Smooth muscle cell (in vitro differentiated cells): ENCODE measurements at regions not wholly inside any gene's neighbourhood (a gene's known extent, or its start where the extent isn't known, plus 50 kb on each side); places are given as distances from the start of the nearest gene placed in this dataset.
"Not testable (repeated sequence)": the region's sequence is repeated elsewhere in the genome, so short reads cannot be mapped to it uniquely, and the experiment has no call there.

Experiments
- DNase-seq: peaks from one replicate; lab custom pipeline; 2025; ENCODE audit not compliant: unreplicated experiment; lab: John Stamatoyannopoulos, UW
- H2AFZ ChIP-seq: fragments of 200-600 bp; sonication (generic); 2 replicates; pipeline ENCODE4 v1.6.0; 2016; ENCODE audit warnings: antibody characterized with exemption, low read depth, mild to moderate bottlenecking
- H3F3A ChIP-seq: fragments of 200-600 bp; sonication (generic); 2 replicates; pipeline ENCODE4 v1.6.0; 2017; ENCODE audit warnings: antibody characterized with exemption, low read depth
- H3K27ac ChIP-seq: fragments of 200-600 bp; sonication (generic); 2 replicates; pipeline ENCODE4 v1.5.1; 2016; ENCODE audit warnings: low read depth, mild to moderate bottlenecking
- H3K27me3 ChIP-seq: fragments of 200-600 bp; sonication (generic); 2 replicates; pipeline ENCODE4 v1.6.1; 2016; ENCODE audit warnings: low read depth, mild to moderate bottlenecking
- H3K36me3 ChIP-seq: fragments of 200-600 bp; sonication (generic); 2 replicates; pipeline ENCODE4 v1.5.1; 2016; ENCODE audit warnings: low read depth
- H3K4me1 ChIP-seq: fragments of 200-600 bp; sonication (generic); 2 replicates; pipeline ENCODE4 v1.5.1; 2016; ENCODE audit warnings: low read depth
- H3K4me2 ChIP-seq: fragments of 200-600 bp; sonication (generic); 2 replicates; pipeline ENCODE4 v1.6.0; 2016; ENCODE audit warnings: mild to moderate bottlenecking
- H3K4me3 ChIP-seq: fragments of 200-600 bp; sonication (generic); 2 replicates; pipeline ENCODE4 v1.5.1; 2016; ENCODE audit warnings: mild to moderate bottlenecking
- H3K79me2 ChIP-seq: fragments of 200-600 bp; sonication (generic); 2 replicates; pipeline ENCODE4 v1.6.0; 2016; ENCODE audit warnings: low read depth, mild to moderate bottlenecking
- H3K9ac ChIP-seq: fragments of 200-600 bp; sonication (generic); 2 replicates; pipeline ENCODE4 v1.6.0; 2016; ENCODE audit warnings: low read depth
- H3K9me3 ChIP-seq: fragments of 200-600 bp; sonication (generic); replicated peaks from 2 replicates; pipeline ENCODE4 v1.5.1; 2016; ENCODE audit warnings: low read depth
- H4K20me1 ChIP-seq: fragments of 200-600 bp; sonication (generic); 2 replicates; pipeline ENCODE4 v1.6.0; 2016; ENCODE audit warnings: low read depth
- CTCF ChIP-seq: fragments of 200-600 bp; sonication (generic); IDR thresholded peaks from 2 replicates; pipeline ENCODE4 v1.5.1; 2017; ENCODE audit warnings: borderline replicate concordance, mild to moderate bottlenecking, antibody characterized with exemption; ENCODE audit not compliant: insufficient read depth, poor library complexity, severe bottlenecking
- WGBS: methylation state at CpG from one replicate; pipeline ENCODE4 v1.1.7; 2016; ENCODE audit warnings: low lambda C conversion rate; 5-methylcytosine and 5-hydroxymethylcytosine counted together

GRCh38 chrX:9372866-9373265, 92.0 kb upstream of the TBL1X start:
- H3K9ac ChIP-seq, result no peak overlapping the region
- no peak overlapping the region for H2AFZ ChIP-seq
- H3K4me2 ChIP-seq, result no peak overlapping the region
- H3K27ac ChIP-seq, result no peak overlapping the region
- H3F3A ChIP-seq, result no peaks in the 10 kb centered on the region
- no peaks in the 10 kb centered on the region for H4K20me1 ChIP-seq
- DNase-seq, result no peak
- H3K79me2 ChIP-seq, result no peaks in the 10 kb centered on the region
- no peak for TF ChIP-seq CTCF
- no peaks in the 10 kb centered on the region for H3K4me1 ChIP-seq
- no peaks in the 10 kb centered on the region for H3K27me3 ChIP-seq
- no peak overlapping the region for H3K4me3 ChIP-seq
- no peaks in the 10 kb centered on the region for H3K9me3 ChIP-seq
- H3K36me3 ChIP-seq, result no peaks in the 10 kb centered on the region
- WGBS, result 81% methylated on average over 11 of the region's 11 CpGs

GRCh38 chrX:9373789-9374188, 91.1 kb upstream of the TBL1X start:
- DNase-seq, result no peak
- H3K79me2 ChIP-seq, result no peaks in the 10 kb centered on the region
- WGBS, result 77% methylated on average over 7 of the region's 7 CpGs
- H3F3A ChIP-seq, result no peaks in the 10 kb centered on the region
- no peaks in the 10 kb centered on the region for H3K9me3 ChIP-seq
- H3K27ac ChIP-seq, result no peak overlapping the region
- H3K36me3 ChIP-seq, result no peaks in the 10 kb centered on the region
- H3K4me1 ChIP-seq, result no peaks in the 10 kb centered on the region
- no peak overlapping the region for H2AFZ ChIP-seq
- no peak overlapping the region for H3K4me3 ChIP-seq
- H3K9ac ChIP-seq, result no peak overlapping the region
- H3K4me2 ChIP-seq, result no peak overlapping the region
- H4K20me1 ChIP-seq, result no peaks in the 10 kb centered on the region
- no peaks in the 10 kb centered on the region for H3K27me3 ChIP-seq
- TF ChIP-seq CTCF, result no peak

DNA sequence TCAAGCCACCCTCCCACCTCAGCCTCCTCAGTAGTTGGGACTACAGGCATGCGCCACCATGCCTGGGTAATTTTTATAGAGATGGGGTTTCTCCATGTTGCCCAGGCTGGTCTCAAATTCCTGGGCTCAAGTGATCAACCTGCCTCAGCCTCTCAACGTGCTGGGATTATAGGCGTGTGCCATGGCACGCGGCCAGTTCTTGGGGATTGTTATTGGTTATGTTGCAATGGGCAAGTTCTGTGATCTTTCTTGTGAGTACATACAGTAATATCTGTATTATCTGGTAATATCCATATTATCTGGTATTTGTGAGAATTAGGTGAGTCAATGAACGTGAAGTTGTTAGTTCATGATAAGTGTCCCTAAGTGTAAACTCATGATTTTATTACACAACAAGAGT, 90.3 kb upstream of the TBL1X start:
- no peaks in the 10 kb centered on the region for H3F3A ChIP-seq
- H3K4me1 ChIP-seq, result no peaks in the 10 kb centered on the region
- H3K36me3 ChIP-seq, result no peaks in the 10 kb centered on the region
- 93% methylated on average over 6 of the region's 6 CpGs for WGBS
- H3K4me3 ChIP-seq, result no peak overlapping the region
- no peak overlapping the region for H3K9ac ChIP-seq
- H3K27me3 ChIP-seq, result no peaks in the 10 kb centered on the region
- DNase-seq, result no peak
- no peak overlapping the region for H3K27ac ChIP-seq
- no peaks in the 10 kb centered on the region for H3K9me3 ChIP-seq
- no peak overlapping the region for H2AFZ ChIP-seq
- no peak overlapping the region for H3K4me2 ChIP-seq
- TF ChIP-seq CTCF, result no peak
- H4K20me1 ChIP-seq, result no peaks in the 10 kb centered on the region
- no peaks in the 10 kb centered on the region for H3K79me2 ChIP-seq

DNA sequence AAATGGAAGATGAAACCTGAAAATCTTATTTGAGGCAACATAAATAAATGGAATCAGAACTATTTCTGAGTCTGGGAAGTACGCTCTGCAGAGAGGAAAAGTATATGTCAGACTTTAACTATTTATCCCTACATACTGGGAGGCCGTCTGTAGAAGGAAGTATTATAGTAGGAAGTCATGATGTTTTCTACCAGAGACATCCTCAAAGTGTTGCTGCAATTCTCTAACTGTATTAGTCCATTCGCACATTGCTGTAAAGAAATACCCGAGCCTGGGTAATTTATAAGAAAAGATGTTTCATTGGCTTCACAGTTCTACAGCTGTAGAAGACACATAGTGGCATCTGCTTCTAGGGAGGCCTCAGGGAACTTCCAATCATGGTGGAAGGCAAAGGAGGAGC, 88.7 kb upstream of the TBL1X start:
- no peak overlapping the region for H3K4me2 ChIP-seq
- 80% methylated on average over 4 of the region's 4 CpGs for WGBS

DNA sequence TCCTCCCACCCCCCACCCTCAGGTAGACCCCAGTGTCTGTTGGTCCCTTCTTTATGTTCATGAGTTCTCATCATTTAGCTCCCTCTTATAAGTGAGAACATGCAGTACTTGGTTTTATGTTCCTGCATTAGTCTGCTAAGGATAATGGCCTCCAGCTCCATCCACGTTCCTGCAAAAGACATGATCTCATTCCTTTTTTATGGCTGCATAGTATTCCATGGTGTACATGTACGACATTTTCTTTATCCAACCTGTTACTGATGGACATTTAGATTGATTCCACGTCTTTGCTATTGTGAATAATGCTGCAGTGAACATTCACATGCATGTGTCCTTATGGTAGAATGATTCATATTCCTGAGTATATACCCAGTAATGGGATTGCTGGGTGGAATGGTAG, 87.6 kb upstream of the TBL1X start:
- not testable (repeated sequence) for H3K27ac ChIP-seq, H3K9me3 ChIP-seq, H3K36me3 ChIP-seq, DNase-seq, H2AFZ ChIP-seq, H3K4me3 ChIP-seq, H3K79me2 ChIP-seq, H3K27me3 ChIP-seq, H4K20me1 ChIP-seq, H3F3A ChIP-seq, H3K9ac ChIP-seq, H3K4me1 ChIP-seq, H3K4me2 ChIP-seq
- WGBS, result 75% methylated on average over 3 of the region's 3 CpGs

More for the DNA sequence above, 88.7 kb upstream of the TBL1X start:
- DNase-seq, result no peak
- no peak for TF ChIP-seq CTCF
- no peaks in the 10 kb centered on the region for H3K36me3 ChIP-seq
- H3K4me3 ChIP-seq, result no peak overlapping the region
- no peaks in the 10 kb centered on the region for H3K4me1 ChIP-seq
- H3K9me3 ChIP-seq, result no peaks in the 10 kb centered on the region
- no peak overlapping the region for H3K27ac ChIP-seq
- H4K20me1 ChIP-seq, result no peaks in the 10 kb centered on the region
- H3K27me3 ChIP-seq, result no peaks in the 10 kb centered on the region
- no peaks in the 10 kb centered on the region for H3F3A ChIP-seq
- no peak overlapping the region for H2AFZ ChIP-seq
- H3K9ac ChIP-seq, result no peak overlapping the region
- H3K79me2 ChIP-seq, result no peaks in the 10 kb centered on the region
